Duodenal mucosa (tissue), 2 donors: ENCODE measurements at regions not wholly inside any gene's neighbourhood (a gene's known extent, or its start where the extent isn't known, plus 50 kb on each side); places are given as distances from the start of the nearest gene placed in this dataset.
A peak's percentile ranks its signal among the peaks of the same experiment; 100 is the strongest.

Experiments
- H3K27ac ChIP-seq: one replicate; pipeline ENCODE4 v1.7.0; 2013; ENCODE audit warnings: low read depth, low read length
- H3K27me3 ChIP-seq, 2 donors: one replicate each; pipeline ENCODE4 v1.7.0; 2013; ENCODE audit warnings: low read length in 2 of 2, control low read depth in 1 of 2; ENCODE audit not compliant: insufficient read depth in 2 of 2, control insufficient read depth in 1 of 2
- H3K36me3 ChIP-seq, 2 donors: one replicate each; pipeline ENCODE4 v1.7.0; 2013; ENCODE audit warnings: low read length in 2 of 2, control low read depth in 1 of 2; ENCODE audit not compliant: insufficient read depth in 2 of 2, control insufficient read depth in 1 of 2
- H3K4me1 ChIP-seq, 2 donors: one replicate each; pipeline ENCODE4 v1.7.0; 2013; ENCODE audit warnings: low read length in 2 of 2, control low read depth in 1 of 2; ENCODE audit not compliant: insufficient read depth in 2 of 2, control insufficient read depth in 1 of 2
- H3K4me3 ChIP-seq, 2 donors: one replicate each; pipeline ENCODE4 v1.7.0; 2013; ENCODE audit warnings: low read length in 2 of 2, low read depth in 1 of 2
- H3K9ac ChIP-seq, 2 donors: one replicate each; pipeline ENCODE4 v1.7.0; 2013; ENCODE audit warnings: low read length in 2 of 2, low read depth in 1 of 2
- H3K9me3 ChIP-seq, 2 donors: one replicate each; pipeline ENCODE4 v1.7.0; 2013; ENCODE audit warnings: low read length in 2 of 2, control low read depth in 1 of 2; ENCODE audit not compliant: control insufficient read depth in 1 of 2

DNA sequence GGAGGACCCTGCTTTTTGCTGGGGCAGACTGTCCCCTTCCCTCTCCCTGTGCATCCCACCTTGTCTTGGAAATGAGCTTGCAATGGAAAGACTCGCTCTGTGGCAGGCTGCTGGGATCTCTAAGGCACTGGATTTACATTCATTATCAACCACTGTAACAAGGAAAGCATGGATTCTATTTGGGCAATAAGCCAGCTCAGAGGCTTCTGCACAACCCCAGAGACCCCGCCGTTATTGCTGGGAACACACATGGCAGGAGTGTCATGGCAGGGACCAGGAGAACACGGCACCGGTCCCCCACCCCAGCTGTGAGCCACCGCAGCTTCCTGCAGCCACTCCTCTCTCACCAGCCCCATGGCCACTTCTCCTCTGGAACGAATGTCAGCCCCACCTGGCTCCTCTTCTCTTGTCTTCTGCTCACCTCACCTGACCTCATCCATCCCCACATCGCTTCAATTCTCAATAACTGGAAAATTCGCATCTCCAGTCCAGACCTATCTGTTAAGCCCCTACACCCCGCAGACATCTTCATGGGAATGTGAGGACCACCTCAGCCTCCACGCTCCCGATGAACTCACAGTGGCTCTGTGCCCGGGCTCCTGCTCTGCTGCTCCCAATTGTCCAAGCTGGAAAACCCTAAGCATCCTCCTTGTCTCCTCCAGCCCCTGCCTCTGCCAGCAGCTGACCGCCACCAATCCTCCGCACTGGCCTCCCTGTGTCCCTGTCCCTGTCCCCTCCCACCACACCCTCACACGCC lies 181.5 kb downstream of the USP12 start:
- H3K4me3 ChIP-seq, result no peak overlapping the region
- H3K9me3 ChIP-seq, result no peaks in the 10 kb centered on the region
- H3K36me3 ChIP-seq, result no peaks in the 10 kb centered on the region
- peaks cover 15 to 16% of the 10 kb centered on the region in 2 donors for H3K4me1 ChIP-seq
- no peak overlapping the region for H3K27ac ChIP-seq
- no peaks in the 10 kb centered on the region for H3K27me3 ChIP-seq
- no peak overlapping the region for H3K9ac ChIP-seq

DNA sequence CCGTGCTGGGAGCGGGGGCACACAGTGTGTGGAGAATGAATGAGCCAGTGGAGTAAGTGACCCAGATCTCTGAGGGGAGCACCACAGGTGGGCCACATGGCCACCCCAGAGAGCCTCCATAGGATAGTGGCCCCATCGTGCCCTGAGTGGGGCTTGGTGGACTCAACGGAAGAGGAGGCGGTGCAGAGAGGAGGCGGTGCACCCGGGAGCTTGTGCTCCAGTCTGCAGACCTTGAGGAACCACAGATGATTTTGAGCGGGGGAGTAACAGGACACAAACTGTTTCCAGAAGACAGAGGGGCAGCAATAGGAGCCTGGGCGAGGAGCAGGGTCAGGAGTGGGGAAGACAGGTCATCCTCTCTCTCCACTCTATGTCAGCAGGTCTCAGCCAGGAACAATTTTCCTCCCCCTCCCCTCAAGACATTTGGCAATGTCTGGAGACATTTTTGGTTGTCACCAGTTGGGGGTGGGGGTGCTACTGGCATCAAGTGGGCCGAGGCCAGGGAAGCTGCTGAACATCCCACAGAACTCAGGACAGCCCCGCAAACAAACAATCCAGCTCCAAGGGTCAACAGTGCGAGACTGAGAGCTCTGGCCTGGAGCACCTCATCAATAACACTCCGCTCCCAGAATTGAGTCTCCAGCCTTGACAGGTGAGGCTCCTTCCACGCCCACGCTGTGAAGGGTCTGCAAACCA lies 182.2 kb downstream of the USP12 start:
- no peaks in the 10 kb centered on the region for H3K36me3 ChIP-seq
- no peak overlapping the region for H3K9ac ChIP-seq
- no peaks in the 10 kb centered on the region for H3K9me3 ChIP-seq
- H3K4me3 ChIP-seq, result no peak overlapping the region
- H3K27me3 ChIP-seq, result no peaks in the 10 kb centered on the region
- peaks cover 19 to 23% of the 10 kb centered on the region in 2 donors for H3K4me1 ChIP-seq
- H3K27ac ChIP-seq, result no peak overlapping the region

- H3K27me3 ChIP-seq, result no peaks in the 10 kb centered on the region
- H3K9me3 ChIP-seq, result no peaks in the 10 kb centered on the region
- no peak overlapping the region for H3K4me3 ChIP-seq
- H3K4me1 ChIP-seq, result peaks cover 25 to 30% of the 10 kb centered on the region in 2 donors
- no peaks in the 10 kb centered on the region for H3K36me3 ChIP-seq
- no peak overlapping the region for H3K9ac ChIP-seq
- H3K27ac ChIP-seq, result no peak overlapping the region
These were observed 183.4 kb downstream of the USP12 start for GRCh38 chr13:26988059-26988769.

- H3K9me3 ChIP-seq, result no peaks in the 10 kb centered on the region
- H3K4me1 ChIP-seq, result peaks cover 29 to 36% of the 10 kb centered on the region in 2 donors
- H3K27me3 ChIP-seq, result no peaks in the 10 kb centered on the region
- H3K4me3 ChIP-seq, result no peak overlapping the region
- H3K27ac ChIP-seq, result no peak overlapping the region
- H3K9ac ChIP-seq, result no peak overlapping the region
- no peaks in the 10 kb centered on the region for H3K36me3 ChIP-seq
These were observed 184.1 kb downstream of the USP12 start for GRCh38 chr13:26987486-26988013.

DNA sequence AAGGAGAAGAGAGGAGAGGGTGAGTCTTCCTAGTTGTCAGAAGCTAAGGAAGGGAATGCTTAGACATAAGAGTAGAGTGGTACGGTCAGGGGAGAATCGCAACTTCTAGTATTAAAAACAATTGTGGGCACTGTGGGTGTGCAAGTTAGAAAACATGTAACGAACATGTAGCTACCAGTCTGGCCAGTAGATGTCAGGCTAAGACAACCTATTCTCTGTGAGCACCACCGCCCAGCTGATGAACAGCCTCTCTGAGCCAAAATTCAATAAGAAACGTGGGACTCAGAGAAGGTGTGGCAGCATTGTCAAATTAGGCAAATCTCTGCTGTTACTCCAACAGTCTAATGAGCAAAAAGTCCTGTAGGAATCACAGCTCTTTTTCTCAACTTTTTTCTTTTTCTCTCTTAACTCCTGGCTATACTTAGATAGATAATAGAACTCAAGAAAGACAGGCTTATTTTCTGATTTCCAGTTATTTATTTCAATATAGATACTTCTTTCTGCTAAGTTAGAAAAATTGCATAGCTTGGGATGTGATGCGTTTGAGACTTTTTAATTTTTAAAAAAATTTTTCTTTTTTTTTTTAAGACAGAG lies 186.2 kb downstream of the USP12 start:
- H3K9ac ChIP-seq, result no peak overlapping the region
- H3K27me3 ChIP-seq, result no peaks in the 10 kb centered on the region
- H3K4me3 ChIP-seq, result no peak overlapping the region
- no peaks in the 10 kb centered on the region for H3K36me3 ChIP-seq
- H3K27ac ChIP-seq, result no peak overlapping the region
- H3K9me3 ChIP-seq, result no peaks in the 10 kb centered on the region
- H3K4me1 ChIP-seq, result peaks cover 28 to 32% of the 10 kb centered on the region in 2 donors

- Histone ChIP-seq H3K27ac (no peak overlapping the region), H3K4me1 (peaks cover 35 to 37% of the 10 kb centered on the region in 2 donors), H3K4me3 (no peak overlapping the region), H3K9ac (no peak overlapping the region), H3K27me3 (no peaks in the 10 kb centered on the region), H3K9me3 (no peaks in the 10 kb centered on the region), H3K36me3 (no peaks in the 10 kb centered on the region)
These were observed 187.3 kb downstream of the USP12 start for GRCh38 chr13:26984337-26984736.

GRCh38 chr13:26983543-26984320 lies 187.9 kb downstream of the USP12 start:
- Histone ChIP-seq H3K9ac (peak overlapping the region; percentile 40 to 54), H3K4me1 (peaks cover 35 to 42% of the 10 kb centered on the region in 2 donors)

GRCh38 chr13:26980099-26981031 lies 191.2 kb downstream of the USP12 start:
- H3K4me1 ChIP-seq, result peaks cover 44 to 62% of the 10 kb centered on the region in 2 donors

More at GRCh38 chr13:26983543-26984320, 187.9 kb downstream of the USP12 start:
- Histone ChIP-seq H3K27me3 (no peaks in the 10 kb centered on the region), H3K4me3 (no peak overlapping the region), H3K9me3 (no peaks in the 10 kb centered on the region), H3K27ac (peak overlapping the region; percentile 63), H3K36me3 (no peaks in the 10 kb centered on the region)

More at GRCh38 chr13:26980099-26981031, 191.2 kb downstream of the USP12 start:
- Histone ChIP-seq H3K9me3 (no peaks in the 10 kb centered on the region), H3K36me3 (no peaks in the 10 kb centered on the region), H3K4me3 (no peak overlapping the region), H3K9ac (no peak overlapping the region), H3K27me3 (no peaks in the 10 kb centered on the region), H3K27ac (no peak overlapping the region)
